Liver (tissue), 8 donors: ENCODE measurements at regions not wholly inside any gene's neighbourhood (a gene's known extent, or its start where the extent isn't known, plus 50 kb on each side); places are given as distances from the start of the nearest gene placed in this dataset.

Source experiments
- DNase-seq: peaks from one replicate; pipeline ENCODE4 v3.0.0-alpha.2; 2017; ENCODE audit warnings: low spot score
- H3K27ac ChIP-seq, 2 donors: one replicate each; pipeline ENCODE4 v1.7.0; 2013; ENCODE audit warnings: inconsistent platforms in 2 of 2, low read length in 2 of 2, control low read depth in 1 of 2, low read depth in 1 of 2, mild to moderate bottlenecking in 1 of 2
- H3K27me3 ChIP-seq, 4 donors: one replicate each; pipeline versions ENCODE4 v1.6.1 to v1.7.0; 2013; ENCODE audit warnings: low read length in 3 of 4, inconsistent platforms in 1 of 4, mild to moderate bottlenecking in 1 of 4, moderate library complexity in 1 of 4; ENCODE audit not compliant: control insufficient read depth in 4 of 4, insufficient read depth in 4 of 4
- H3K36me3 ChIP-seq, 4 donors: one replicate each; pipeline versions ENCODE4 v1.6.1 to v1.7.0; 2013; ENCODE audit warnings: low read length in 3 of 4, mild to moderate bottlenecking in 3 of 4, low read depth in 1 of 4, moderate library complexity in 1 of 4; ENCODE audit not compliant: control insufficient read depth in 4 of 4, insufficient read depth in 3 of 4
- H3K4me1 ChIP-seq, 4 donors: one replicate each; pipeline versions ENCODE4 v1.6.1 to v1.7.0; 2013; ENCODE audit warnings: low read length in 3 of 4, mild to moderate bottlenecking in 3 of 4, moderate library complexity in 1 of 4; ENCODE audit not compliant: control insufficient read depth in 4 of 4, insufficient read depth in 4 of 4
- H3K4me3 ChIP-seq, 3 donors: one replicate each; pipeline versions ENCODE4 v1.6.1 to v1.7.0; 2013; ENCODE audit warnings: low read length in 3 of 3, control low read depth in 1 of 3, low read depth in 1 of 3, mild to moderate bottlenecking in 1 of 3
- H3K9ac ChIP-seq, 2 donors: one replicate each; pipeline ENCODE4 v1.7.0; 2013; ENCODE audit warnings: low read length in 2 of 2, mild to moderate bottlenecking in 2 of 2, moderate library complexity in 2 of 2, control low read depth in 1 of 2, low read depth in 1 of 2
- H3K9me3 ChIP-seq, 4 donors: one replicate each; pipeline versions ENCODE4 v1.6.1 to v1.7.0; 2013; ENCODE audit warnings: low read length in 3 of 4; ENCODE audit not compliant: control insufficient read depth in 4 of 4
- EGR1 ChIP-seq, 2 donors: IDR thresholded peaks; 2 replicates each; pipeline ENCODE4 v1.6.1; 2016 to 2018; ENCODE audit warnings: antibody characterized with exemption in 2 of 2, low read depth in 2 of 2
- HNF4A ChIP-seq, 2 donors: conservative IDR thresholded peaks; 2 replicates each; pipeline ENCODE4 v1.6.1; 2016; ENCODE audit warnings: antibody characterized with exemption in 2 of 2, mild to moderate bottlenecking in 2 of 2
- HNF4G ChIP-seq: IDR thresholded peaks from 2 replicates; pipeline ENCODE4 v1.6.1; 2016; ENCODE audit warnings: antibody characterized with exemption
- NR2F2 ChIP-seq: IDR thresholded peaks from 2 replicates; pipeline ENCODE4 v1.6.1; 2016; ENCODE audit warnings: antibody characterized with exemption
- RAD21 ChIP-seq, 2 donors: IDR thresholded peaks; 2 replicates each; pipeline ENCODE4 v1.6.1; 2016; ENCODE audit warnings: antibody characterized with exemption in 2 of 2, mild to moderate bottlenecking in 2 of 2
- RXRA ChIP-seq, 2 donors: IDR thresholded peaks; 2 replicates each; pipeline ENCODE4 v1.6.1; 2017 to 2018; ENCODE audit warnings: antibody characterized with exemption in 2 of 2, mild to moderate bottlenecking in 1 of 2
- SP1 ChIP-seq: IDR thresholded peaks from 2 replicates; pipeline ENCODE4 v1.6.1; 2018; ENCODE audit warnings: antibody characterized with exemption, mild to moderate bottlenecking
- TAF1 ChIP-seq: conservative IDR thresholded peaks from 2 replicates; pipeline ENCODE4 v1.6.1; 2016; ENCODE audit warnings: antibody characterized with exemption, mild to moderate bottlenecking
- YY1 ChIP-seq: IDR thresholded peaks from 2 replicates; pipeline ENCODE4 v1.6.1; 2016; ENCODE audit warnings: antibody characterized with exemption, mild to moderate bottlenecking
- WGBS: extraction: QIAGEN DNeasy Blood & Tissue Kit; methylation state at CpG from one replicate; pipeline ENCODE4 v1.1.7; 2013; 5-methylcytosine and 5-hydroxymethylcytosine counted together
- TF ChIP-seq, protein P1 (sequence below): IDR thresholded peaks from 2 replicates; pipeline ENCODE4 v1.6.1; 2016; ENCODE audit warnings: antibody characterized with exemption
- TF ChIP-seq, protein P2 (sequence below): fragments of 150-350 bp; IDR thresholded peaks from 2 replicates; pipeline ENCODE4 v1.5.1; 2017; ENCODE audit warnings: improper control_type of control experiment, low read depth, low read length; ENCODE audit not compliant: missing input control
- TF ChIP-seq, protein P3 (sequence below): IDR thresholded peaks from 2 replicates; pipeline ENCODE4 v1.6.1; 2016; ENCODE audit warnings: antibody characterized with exemption
- TF ChIP-seq, protein P4 (sequence below): IDR thresholded peaks from 2 replicates; pipeline ENCODE4 v1.6.1; 2016; ENCODE audit warnings: antibody characterized with exemption, mild to moderate bottlenecking
- TF ChIP-seq, protein P5 (sequence below): IDR thresholded peaks from 2 replicates; pipeline ENCODE4 v1.6.1; 2016; ENCODE audit warnings: antibody characterized with exemption
- donor health status: healthy.
- donor health status: healthy.
- donor health status: healthy.
- donor health status: healthy.
- donor health status: healthy.

DNA sequence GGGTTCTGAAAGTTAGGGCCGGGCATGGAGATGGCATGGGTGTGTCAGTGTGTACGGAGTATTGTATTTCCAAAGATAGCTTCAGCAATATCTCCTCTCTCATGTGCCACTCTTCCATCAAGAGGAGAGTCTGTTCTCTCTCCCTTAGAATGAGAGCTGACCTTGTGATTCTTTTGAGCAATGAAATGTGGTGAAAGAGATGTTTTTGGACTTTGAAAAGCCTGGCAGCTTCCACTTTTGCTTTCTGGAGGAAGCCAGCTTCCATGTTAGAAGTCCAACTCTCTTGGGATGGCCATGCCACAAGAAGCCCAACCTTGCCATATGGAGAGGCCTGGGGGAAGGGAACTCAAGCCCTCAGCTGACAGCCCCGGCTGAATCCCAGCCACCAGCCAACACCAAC, 72.4 kb upstream of the GZMB start:
- H3K36me3 ChIP-seq: no peaks in the 10 kb centered on the region
- H3K4me1 ChIP-seq: no peaks in the 10 kb centered on the region
- H3K27me3 ChIP-seq: peaks cover 0 to 4% (median 0%) of the 10 kb centered on the region in 4 donors
- no peak overlapping the region for H3K27ac ChIP-seq
- WGBS: 88% methylated on average over 3 of the region's 3 CpGs
- H3K4me3 ChIP-seq: no peak overlapping the region
- no peak overlapping the region for H3K9ac ChIP-seq
- H3K9me3 ChIP-seq: no peaks in the 10 kb centered on the region
- no peak for DNase-seq
- TF ChIP-seq, protein P1, sequence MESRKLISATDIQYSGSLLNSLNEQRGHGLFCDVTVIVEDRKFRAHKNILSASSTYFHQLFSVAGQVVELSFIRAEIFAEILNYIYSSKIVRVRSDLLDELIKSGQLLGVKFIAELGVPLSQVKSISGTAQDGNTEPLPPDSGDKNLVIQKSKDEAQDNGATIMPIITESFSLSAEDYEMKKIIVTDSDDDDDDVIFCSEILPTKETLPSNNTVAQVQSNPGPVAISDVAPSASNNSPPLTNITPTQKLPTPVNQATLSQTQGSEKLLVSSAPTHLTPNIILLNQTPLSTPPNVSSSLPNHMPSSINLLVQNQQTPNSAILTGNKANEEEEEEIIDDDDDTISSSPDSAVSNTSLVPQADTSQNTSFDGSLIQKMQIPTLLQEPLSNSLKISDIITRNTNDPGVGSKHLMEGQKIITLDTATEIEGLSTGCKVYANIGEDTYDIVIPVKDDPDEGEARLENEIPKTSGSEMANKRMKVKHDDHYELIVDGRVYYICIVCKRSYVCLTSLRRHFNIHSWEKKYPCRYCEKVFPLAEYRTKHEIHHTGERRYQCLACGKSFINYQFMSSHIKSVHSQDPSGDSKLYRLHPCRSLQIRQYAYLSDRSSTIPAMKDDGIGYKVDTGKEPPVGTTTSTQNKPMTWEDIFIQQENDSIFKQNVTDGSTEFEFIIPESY: no peak
- TF ChIP-seq, protein P2, sequence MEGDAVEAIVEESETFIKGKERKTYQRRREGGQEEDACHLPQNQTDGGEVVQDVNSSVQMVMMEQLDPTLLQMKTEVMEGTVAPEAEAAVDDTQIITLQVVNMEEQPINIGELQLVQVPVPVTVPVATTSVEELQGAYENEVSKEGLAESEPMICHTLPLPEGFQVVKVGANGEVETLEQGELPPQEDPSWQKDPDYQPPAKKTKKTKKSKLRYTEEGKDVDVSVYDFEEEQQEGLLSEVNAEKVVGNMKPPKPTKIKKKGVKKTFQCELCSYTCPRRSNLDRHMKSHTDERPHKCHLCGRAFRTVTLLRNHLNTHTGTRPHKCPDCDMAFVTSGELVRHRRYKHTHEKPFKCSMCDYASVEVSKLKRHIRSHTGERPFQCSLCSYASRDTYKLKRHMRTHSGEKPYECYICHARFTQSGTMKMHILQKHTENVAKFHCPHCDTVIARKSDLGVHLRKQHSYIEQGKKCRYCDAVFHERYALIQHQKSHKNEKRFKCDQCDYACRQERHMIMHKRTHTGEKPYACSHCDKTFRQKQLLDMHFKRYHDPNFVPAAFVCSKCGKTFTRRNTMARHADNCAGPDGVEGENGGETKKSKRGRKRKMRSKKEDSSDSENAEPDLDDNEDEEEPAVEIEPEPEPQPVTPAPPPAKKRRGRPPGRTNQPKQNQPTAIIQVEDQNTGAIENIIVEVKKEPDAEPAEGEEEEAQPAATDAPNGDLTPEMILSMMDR: no peak
- TF ChIP-seq TAF1 (no peak), NR2F2 (no peak), RAD21 (IDR thresholded peaks at IDR 0.05) (no peak), SP1 (no peak), RXRA (IDR thresholded peaks at IDR 0.05) (no peak), EGR1 (IDR thresholded peaks at IDR 0.05; ENCODE audit: low read depth in 2 of 2) (no peak), HNF4A (conservative IDR thresholded peaks at IDR 0.05) (no peak), YY1 (no peak), HNF4G (no peak)
- TF ChIP-seq, protein P3, sequence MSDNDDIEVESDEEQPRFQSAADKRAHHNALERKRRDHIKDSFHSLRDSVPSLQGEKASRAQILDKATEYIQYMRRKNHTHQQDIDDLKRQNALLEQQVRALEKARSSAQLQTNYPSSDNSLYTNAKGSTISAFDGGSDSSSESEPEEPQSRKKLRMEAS: no peak
- TF ChIP-seq, protein P4, sequence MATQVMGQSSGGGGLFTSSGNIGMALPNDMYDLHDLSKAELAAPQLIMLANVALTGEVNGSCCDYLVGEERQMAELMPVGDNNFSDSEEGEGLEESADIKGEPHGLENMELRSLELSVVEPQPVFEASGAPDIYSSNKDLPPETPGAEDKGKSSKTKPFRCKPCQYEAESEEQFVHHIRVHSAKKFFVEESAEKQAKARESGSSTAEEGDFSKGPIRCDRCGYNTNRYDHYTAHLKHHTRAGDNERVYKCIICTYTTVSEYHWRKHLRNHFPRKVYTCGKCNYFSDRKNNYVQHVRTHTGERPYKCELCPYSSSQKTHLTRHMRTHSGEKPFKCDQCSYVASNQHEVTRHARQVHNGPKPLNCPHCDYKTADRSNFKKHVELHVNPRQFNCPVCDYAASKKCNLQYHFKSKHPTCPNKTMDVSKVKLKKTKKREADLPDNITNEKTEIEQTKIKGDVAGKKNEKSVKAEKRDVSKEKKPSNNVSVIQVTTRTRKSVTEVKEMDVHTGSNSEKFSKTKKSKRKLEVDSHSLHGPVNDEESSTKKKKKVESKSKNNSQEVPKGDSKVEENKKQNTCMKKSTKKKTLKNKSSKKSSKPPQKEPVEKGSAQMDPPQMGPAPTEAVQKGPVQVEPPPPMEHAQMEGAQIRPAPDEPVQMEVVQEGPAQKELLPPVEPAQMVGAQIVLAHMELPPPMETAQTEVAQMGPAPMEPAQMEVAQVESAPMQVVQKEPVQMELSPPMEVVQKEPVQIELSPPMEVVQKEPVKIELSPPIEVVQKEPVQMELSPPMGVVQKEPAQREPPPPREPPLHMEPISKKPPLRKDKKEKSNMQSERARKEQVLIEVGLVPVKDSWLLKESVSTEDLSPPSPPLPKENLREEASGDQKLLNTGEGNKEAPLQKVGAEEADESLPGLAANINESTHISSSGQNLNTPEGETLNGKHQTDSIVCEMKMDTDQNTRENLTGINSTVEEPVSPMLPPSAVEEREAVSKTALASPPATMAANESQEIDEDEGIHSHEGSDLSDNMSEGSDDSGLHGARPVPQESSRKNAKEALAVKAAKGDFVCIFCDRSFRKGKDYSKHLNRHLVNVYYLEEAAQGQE: no peak
- TF ChIP-seq, protein P5, sequence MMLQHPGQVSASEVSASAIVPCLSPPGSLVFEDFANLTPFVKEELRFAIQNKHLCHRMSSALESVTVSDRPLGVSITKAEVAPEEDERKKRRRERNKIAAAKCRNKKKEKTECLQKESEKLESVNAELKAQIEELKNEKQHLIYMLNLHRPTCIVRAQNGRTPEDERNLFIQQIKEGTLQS: no peak

DNA sequence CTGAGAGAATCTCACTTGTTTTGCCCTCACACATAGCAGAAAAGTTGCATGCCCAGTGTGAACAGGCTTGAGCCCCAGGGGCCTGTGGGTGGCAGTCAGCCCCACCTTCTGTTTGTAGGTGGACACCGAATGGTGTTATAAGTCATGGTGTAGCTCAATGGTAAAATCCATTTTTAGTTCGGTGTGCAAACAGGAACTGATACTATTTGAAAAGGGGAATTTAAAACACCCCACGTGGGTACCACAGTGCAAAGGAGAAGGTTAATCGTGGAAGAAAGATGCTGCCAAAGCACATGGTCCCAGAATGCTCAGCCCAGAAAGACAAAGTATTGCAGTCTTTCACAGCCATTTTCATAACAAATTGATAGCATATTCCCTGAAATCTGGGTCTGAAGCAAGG, 71.8 kb upstream of the GZMB start:
- Histone ChIP-seq H3K27me3 (peaks cover 0 to 4% (median 0%) of the 10 kb centered on the region in 4 donors), H3K36me3 (no peaks in the 10 kb centered on the region), H3K9me3 (no peaks in the 10 kb centered on the region), H3K4me3 (no peak overlapping the region), H3K27ac (no peak overlapping the region), H3K9ac (no peak overlapping the region), H3K4me1 (no peaks in the 10 kb centered on the region)
- DNase-seq: no peak
- WGBS: 77% methylated on average over 4 of the region's 4 CpGs
- TF ChIP-seq, protein P4: no peak
- TF ChIP-seq NR2F2: no peak
- TF ChIP-seq, protein P3: no peak
